Uterus (tissue), 2 donors: ENCODE measurements at regions not wholly inside any gene's neighbourhood (a gene's known extent, or its start where the extent isn't known, plus 50 kb on each side); places are given as distances from the start of the nearest gene placed in this dataset.

Experiments
- CTCF ChIP-seq, 4 experiments: fragments of 200-600 bp in 2 of 4; fragments of 450-650 bp in 2 of 4; sonication (generic) in 2 of 4; IDR thresholded peaks; one replicate each; pipeline ENCODE4 v1.5.1; 2016 to 2019; ENCODE audit warnings: antibody characterized with exemption in 4 of 4, mild to moderate bottlenecking in 2 of 4, moderate library complexity in 1 of 4
- POLR2A ChIP-seq, 2 donors: fragments of 450-650 bp; IDR thresholded peaks; one replicate each; pipeline ENCODE4 v1.6.1; 2016; ENCODE audit warnings: antibody characterized with exemption in 2 of 2, mild to moderate bottlenecking in 1 of 2, moderate library complexity in 1 of 2

- TF ChIP-seq CTCF (IDR thresholded peaks at IDR 0.05) (no peak), POLR2A (IDR thresholded peaks at IDR 0.05) (no peak)
Observed at GRCh38 chr3:29168081-29168480, 112.8 kb upstream of the RBMS3 start.
